Omental fat pad (tissue), 3 donors: ENCODE measurements at regions not wholly inside any gene's neighbourhood (a gene's known extent, or its start where the extent isn't known, plus 50 kb on each side); places are given as distances from the start of the nearest gene placed in this dataset.
"Not testable (repeated sequence)": the region's sequence is repeated elsewhere in the genome, so short reads cannot be mapped to it uniquely, and the experiment has no call there.

Source experiments
- ATAC-seq: fragments of 150-250 bp; one replicate; pipeline ENCODE4 v1.9.1; 2016; ENCODE audit warnings: mild to moderate bottlenecking, moderate library complexity; ENCODE audit not compliant: low FRiP score
- DNase-seq: peaks from one replicate; pipeline ENCODE4 v3.0.0-alpha.2; 2019; ENCODE audit warnings: low spot score
- TF ChIP-seq, protein P1 (sequence below), 3 donors: fragments of 450-650 bp; IDR thresholded peaks; one replicate each; pipeline ENCODE4 v1.5.1; 2016 to 2017; ENCODE audit warnings: antibody characterized with exemption in 3 of 3, mild to moderate bottlenecking in 3 of 3, moderate library complexity in 2 of 3

DNA sequence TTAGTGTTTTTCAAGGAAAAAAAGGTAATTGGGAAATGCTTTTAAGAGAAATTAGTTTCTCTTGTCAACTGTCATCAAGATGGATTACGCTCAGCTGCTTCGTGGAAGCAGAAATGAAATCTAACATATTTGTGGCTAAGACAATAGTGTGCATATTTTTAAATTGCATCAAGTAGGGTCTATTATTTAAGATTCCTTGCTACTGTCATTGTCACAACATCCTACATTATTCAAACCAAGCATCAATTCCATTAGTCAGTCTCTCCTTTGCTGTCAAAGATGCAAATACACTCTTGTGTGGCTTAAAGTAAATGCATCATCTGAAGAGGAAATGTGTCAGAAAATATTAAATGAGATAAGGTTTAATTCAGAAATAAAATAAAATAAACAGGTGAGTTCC, 1277.6 kb upstream of the SEL1L start:
- no peak for DNase-seq
- ATAC-seq, result no peak
- TF ChIP-seq, protein P1, sequence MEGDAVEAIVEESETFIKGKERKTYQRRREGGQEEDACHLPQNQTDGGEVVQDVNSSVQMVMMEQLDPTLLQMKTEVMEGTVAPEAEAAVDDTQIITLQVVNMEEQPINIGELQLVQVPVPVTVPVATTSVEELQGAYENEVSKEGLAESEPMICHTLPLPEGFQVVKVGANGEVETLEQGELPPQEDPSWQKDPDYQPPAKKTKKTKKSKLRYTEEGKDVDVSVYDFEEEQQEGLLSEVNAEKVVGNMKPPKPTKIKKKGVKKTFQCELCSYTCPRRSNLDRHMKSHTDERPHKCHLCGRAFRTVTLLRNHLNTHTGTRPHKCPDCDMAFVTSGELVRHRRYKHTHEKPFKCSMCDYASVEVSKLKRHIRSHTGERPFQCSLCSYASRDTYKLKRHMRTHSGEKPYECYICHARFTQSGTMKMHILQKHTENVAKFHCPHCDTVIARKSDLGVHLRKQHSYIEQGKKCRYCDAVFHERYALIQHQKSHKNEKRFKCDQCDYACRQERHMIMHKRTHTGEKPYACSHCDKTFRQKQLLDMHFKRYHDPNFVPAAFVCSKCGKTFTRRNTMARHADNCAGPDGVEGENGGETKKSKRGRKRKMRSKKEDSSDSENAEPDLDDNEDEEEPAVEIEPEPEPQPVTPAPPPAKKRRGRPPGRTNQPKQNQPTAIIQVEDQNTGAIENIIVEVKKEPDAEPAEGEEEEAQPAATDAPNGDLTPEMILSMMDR (IDR thresholded peaks at IDR 0.05), result no peak

DNA sequence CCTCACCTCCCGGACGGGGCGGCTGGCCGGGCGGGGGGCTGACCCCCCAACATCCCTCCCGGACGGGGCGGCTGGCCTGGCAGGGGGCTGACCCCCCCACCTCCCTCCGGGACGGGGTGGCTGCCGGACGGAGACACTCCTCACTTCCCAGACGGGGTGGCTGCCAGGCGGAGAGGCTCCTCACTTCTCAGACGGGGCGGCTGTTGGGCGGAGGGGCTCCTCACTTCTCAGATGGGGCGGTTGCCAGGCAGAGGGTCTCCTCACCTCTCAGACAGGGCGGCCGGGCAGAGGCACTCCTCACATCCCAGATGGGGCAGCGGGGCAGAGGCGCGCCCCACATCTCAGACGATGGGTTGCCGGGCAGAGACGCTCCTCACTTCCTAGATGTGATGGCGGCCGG, 1280.7 kb upstream of the SEL1L start:
- not testable (repeated sequence) for ATAC-seq, DNase-seq

DNA sequence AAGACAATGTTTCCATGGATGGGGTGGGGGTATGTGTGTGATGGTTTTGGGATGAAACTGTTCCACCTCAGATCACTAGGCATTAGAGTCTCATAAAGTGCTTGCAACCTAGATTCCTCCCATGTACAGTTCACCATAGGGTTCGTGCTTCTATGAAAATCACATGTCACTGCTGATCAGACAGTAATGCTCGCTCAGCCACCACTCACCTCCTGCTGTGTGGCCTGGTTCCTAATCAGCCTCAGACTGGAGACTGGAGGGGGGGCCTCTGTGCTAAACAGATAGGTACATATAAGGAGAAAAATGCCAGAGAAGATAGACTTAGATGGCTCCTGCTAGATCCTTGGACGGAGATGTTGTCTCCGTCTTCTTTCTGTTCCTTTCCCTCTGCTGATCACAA, 1296.9 kb upstream of the SEL1L start:
- TF ChIP-seq, protein P1 (IDR thresholded peaks at IDR 0.05), result no peak
- DNase-seq (no peak), ATAC-seq (no peak)

DNA sequence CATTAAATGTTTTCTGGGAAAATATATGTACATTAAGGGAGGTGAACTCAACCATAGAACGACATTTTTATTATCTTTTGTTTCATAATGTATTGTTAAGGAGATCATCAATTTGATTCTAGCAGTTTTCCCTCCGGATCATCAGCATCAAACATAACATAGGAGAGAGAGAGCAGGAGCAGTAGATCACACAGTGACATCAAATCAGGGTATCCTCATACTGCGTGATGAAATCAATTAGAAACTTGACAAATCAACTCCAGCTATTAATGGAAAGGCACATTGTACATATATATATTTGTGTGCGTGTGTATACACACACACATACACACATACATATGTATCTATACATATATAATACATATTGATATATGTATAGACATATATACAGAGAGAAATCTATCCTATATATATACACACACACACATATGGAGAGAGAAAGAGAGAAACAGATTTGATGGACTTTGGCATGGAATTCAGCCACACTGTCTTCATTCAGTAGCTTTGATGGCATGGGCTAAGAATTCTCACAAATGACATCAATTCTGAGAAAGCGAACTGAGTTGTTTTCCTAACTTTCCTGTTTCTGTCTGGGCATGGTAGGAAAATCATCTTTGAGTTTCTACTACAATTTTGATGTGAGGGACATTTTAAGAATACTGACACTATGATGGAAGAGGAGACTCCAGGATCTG, 1302.8 kb upstream of the SEL1L start:
- no peak for ATAC-seq
- TF ChIP-seq, protein P1 (IDR thresholded peaks at IDR 0.05), result no peak
- no peak for DNase-seq

DNA sequence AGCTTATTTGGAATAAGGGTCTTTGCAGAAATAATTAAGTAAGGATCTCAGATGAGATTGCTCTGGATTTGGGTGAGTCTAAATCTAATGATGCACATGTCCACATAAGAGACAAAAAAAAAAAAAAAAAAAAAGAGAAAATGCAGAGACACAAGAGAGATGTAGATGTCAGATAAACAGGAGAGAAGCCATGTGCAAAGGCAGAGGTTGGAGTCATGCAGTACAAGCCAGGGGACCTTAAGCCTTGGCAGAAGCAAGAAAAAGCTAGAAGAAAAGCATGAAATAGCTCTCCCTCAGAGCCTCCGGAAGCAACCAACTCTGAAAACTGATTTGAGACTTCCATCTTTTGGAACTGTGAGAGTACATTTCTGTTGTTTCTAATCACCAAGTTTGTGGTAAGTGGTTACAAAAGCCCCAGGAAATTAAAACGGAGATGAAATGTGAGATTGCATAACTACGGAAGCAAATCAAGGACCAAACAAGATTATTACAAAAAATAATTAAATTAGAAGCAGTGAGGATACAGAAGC, 1304.0 kb upstream of the SEL1L start:
- TF ChIP-seq, protein P1 (IDR thresholded peaks at IDR 0.05), result no peak
- ATAC-seq, result no peak
- DNase-seq, result no peak

DNA sequence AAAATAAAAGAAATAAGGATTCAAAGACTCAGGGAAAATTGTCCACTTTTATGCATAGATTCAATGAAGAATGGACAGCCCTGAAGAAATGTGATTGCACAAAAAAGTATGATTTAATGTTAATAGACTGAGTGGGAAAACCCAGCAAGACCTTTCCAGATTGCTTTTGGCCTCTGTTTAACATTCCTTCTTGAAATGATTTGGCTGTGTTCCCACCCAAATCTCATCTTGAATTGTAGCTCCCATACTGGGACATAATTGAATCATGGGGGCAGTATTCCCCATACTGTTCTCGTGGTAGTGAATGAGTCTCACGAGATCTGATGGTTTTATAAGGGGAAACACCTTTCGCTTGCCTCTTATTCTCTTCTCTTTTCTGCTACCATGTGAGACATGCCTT, 1316.9 kb upstream of the SEL1L start:
- ATAC-seq (no peak), DNase-seq (no peak)
- TF ChIP-seq, protein P1 (IDR thresholded peaks at IDR 0.05), result no peak

DNA sequence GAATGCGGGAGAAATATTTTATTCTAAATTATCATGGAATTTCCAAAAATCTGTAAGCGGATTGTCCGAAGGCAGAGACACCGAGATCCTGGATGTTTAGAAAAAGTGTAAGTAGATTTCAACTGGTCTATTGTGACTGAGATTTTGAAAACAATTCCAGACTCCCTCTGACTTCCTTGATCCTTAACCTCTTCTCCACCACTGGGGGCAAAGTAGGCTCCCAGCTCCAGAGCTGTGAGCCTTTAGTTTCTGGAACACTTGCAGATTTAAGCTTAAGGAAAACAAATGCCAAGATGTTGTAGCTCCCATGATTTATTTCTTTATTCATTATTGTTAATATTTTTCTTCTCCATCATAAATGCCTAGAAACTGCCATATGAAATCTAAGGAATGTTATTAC, 1320.5 kb upstream of the SEL1L start:
- ATAC-seq (no peak), DNase-seq (no peak)
- TF ChIP-seq, protein P1 (IDR thresholded peaks at IDR 0.05), result no peak
